PC-9 (cell line): ENCODE measurements at regions not wholly inside any gene's neighbourhood (a gene's known extent, or its start where the extent isn't known, plus 50 kb on each side); places are given as distances from the start of the nearest gene placed in this dataset.

Experiments
- CTCF ChIP-seq: fragments of 200-600 bp; sonication (generic); conservative IDR thresholded peaks from 2 replicates; pipeline ENCODE4 v1.6.1; 2017; ENCODE audit warnings: mixed run types, antibody characterized with exemption, mild to moderate bottlenecking, moderate library complexity
- EZH2 ChIP-seq: fragments of 200-600 bp; sonication (generic); IDR thresholded peaks from 2 replicates; pipeline ENCODE4 v1.8.0; 2017; ENCODE audit warnings: antibody characterized with exemption, low read depth

GRCh38 chr11:90744169-90744568 is 521.3 kb upstream of the CHORDC1 start:
- TF ChIP-seq CTCF (no peak), EZH2 (no peak)
